DMS153 treated with DMSO at 0.1 percent for 48 hours (cell line): ENCODE measurements at regions not wholly inside any gene's neighbourhood (a gene's known extent, or its start where the extent isn't known, plus 50 kb on each side); places are given as distances from the start of the nearest gene placed in this dataset.

Experiments
- DNase-seq: peaks from one replicate; lab custom pipeline; 2025; ENCODE audit not compliant: unreplicated experiment; lab: John Stamatoyannopoulos, UW

- no peak for DNase-seq
Observed at GRCh38 chr2:118222273-118222594, 134.0 kb downstream of the INSIG2 start.

GRCh38 chr2:118221536-118222272 lies 133.4 kb downstream of the INSIG2 start:
- DNase-seq = peak; percentile 68

- DNase-seq = no peak
Observed at GRCh38 chr2:118219611-118220010, 131.3 kb downstream of the INSIG2 start.

DNA sequence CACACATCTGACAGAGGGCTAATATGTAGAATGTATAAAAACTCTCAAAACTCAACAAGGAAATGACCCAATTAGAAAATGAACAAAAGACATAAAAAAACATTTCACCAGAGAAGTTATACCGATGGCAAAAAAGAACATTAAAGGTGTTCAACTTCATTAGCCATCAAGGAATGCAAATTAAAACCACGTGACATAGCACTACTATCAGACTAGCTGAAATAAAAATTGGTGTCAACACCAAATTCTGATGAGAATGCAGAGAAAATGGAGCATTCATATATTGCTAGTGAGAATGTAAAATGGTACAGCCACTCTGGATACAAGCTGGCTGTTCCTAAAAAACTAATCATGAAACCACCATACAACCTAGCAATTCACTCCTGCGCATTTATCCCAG lies 128.0 kb downstream of the INSIG2 start:
- no peak for DNase-seq

- no peak for DNase-seq
Observed at GRCh38 chr2:118209727-118210126, 121.5 kb downstream of the INSIG2 start.

GRCh38 chr2:118207889-118208288 lies 119.6 kb downstream of the INSIG2 start:
- no peak for DNase-seq

DNA sequence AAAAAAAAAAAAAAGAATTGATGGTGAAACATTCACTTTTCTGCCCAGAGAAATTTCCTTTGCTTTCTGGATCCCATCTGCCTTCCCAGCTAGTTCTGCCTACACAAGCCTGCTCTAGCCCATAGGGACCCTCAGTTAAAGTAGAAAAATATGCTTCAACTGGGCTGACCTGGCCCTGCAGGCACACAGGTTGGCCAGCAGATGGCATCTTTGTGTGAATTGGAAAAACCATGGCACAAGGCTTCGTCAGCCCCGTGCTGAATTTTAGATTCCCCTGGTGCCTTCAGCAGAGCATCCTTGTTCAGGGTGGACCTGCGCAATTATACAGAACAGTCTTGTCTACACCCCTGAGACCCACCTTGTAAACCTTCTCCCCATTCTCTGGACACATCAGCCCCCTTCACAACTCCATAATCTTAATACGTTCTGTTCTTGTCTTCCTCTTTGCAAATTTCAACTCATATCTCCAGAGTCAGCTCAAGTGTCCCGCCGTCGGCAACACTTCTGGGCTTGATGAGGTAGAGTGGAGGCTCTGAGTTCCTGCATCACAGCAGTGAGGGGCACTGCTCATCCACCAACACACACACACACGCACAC lies 114.5 kb downstream of the INSIG2 start:
- no peak for DNase-seq

DNA sequence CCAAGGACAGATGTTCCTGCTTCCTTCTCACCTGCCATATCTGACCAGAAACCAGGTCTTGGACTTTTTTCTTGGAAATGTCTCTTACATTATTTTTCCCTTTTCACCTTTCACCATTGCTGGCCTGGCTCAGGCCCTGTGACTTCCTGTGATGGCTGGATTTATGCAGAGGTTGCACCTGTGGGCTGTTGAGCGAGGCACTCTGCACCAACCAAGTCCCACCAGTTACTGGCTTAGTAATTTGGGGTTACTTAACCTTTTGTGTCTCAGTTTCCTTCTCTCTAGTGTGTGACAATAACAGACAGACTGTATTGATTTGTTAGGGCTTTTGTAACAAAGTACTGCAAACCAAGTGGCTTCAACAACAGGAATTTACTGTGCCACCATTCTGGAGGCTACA lies 110.0 kb downstream of the INSIG2 start:
- DNase-seq = no peak

DNA sequence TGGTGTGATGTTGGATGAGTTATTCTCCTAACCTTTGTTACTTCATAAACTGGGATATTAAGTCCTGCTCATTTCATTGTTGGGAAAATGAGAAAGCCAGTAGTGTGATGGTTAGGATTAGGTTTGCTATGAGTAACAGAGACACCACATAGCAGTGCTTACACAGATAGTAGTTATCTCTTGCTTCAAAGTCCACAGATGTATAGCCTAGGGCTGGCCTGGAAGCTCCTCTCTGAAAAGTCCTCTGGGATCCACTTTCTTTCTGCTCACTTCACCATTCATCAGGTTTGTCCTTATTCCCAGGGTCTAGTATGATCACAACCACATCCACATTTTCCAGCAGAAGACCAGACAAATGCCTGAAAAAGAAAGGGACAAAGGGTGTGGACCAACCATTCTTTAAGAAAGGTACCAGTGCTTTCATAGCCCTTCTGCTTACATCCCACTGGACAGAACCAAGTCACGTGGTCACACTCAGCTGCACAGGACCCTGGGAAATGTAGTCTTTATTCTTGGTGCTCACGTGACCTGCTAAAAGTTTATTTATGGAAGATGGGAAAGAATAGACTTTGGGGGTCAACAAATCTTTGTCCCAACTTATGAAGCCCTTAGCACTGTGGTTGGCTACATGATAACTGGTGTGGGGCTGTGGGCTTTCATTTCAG lies 108.9 kb downstream of the INSIG2 start:
- DNase-seq = no peak

- DNase-seq = peak; percentile 81
Observed at GRCh38 chr2:118190474-118190873, 102.2 kb downstream of the INSIG2 start.

GRCh38 chr2:118186858-118187254 lies 98.6 kb downstream of the INSIG2 start:
- DNase-seq = no peak

GRCh38 chr2:118186110-118186857 lies 98.0 kb downstream of the INSIG2 start:
- DNase-seq = peak; percentile 91

DNA sequence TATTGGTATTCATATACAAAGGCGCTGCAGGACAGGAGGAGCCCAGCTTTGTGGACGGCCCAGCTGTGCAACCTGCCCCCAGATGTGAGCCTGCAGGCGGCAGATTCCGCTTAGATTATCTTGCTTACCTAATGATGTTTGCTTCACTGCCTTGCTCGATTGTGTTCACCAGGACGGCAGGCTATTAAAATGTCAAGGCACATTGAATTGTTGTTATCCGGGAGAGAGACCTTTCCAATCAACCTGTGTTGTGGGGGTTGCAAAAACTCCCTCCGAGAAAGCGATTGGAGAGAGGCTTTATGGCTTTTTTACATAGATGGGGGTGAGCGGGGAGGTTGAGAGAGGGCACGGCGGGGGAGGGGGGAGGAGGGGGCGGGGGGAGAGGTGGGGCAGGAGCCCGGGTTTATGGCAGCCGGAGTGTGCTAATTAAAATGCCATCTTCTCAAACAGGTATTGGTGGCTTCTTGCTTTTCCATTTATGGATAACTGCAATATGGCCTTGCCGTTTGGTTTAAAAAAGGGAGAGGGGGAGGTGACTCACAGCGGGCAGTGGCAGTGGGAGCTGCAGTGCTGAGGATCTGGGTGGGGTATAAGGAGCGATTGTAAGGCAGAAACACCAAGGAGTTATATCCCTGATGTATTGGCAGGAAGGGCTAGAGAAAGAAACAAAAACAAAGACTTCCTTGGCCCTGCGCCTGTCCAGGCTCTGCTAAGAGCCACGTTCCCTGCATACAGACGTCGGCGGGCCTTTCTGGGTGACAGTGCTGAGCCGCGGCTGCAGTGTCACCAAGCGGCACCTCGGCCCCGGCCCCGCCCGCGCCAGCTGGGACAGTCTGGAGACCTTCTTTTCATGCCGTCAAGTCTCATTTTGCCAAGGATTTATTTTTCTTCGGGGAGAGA lies 97.2 kb downstream of the INSIG2 start:
- DNase-seq = peak; percentile 81

- no peak for DNase-seq
Observed at GRCh38 chr2:118183381-118183780, 95.1 kb downstream of the INSIG2 start.

GRCh38 chr2:118179445-118179844 lies 91.2 kb downstream of the INSIG2 start:
- DNase-seq = no peak

DNA sequence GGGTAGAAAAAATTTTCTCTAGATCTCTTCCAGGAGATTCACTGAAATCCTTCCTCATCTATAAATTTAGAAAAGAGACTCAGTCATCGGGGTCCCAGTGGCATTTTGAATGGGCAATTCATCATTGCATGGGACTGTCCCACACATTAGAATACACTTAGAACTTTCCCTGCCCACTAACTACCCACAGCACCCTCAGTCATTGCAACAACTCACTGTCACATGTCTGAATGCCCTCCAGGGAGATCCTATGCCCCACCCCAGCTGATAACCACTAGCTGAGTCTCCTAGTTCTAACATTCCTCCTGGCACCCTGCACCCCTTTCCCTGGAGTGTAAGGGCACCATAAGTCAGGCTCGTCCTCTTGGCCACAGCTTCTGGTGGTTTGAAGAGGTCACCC lies 89.6 kb downstream of the INSIG2 start:
- DNase-seq = no peak

- no peak for DNase-seq
Observed at GRCh38 chr2:118177318-118177717, 89.0 kb downstream of the INSIG2 start.

- no peak for DNase-seq
Observed at GRCh38 chr2:118176601-118177000, 88.3 kb downstream of the INSIG2 start.

DNA sequence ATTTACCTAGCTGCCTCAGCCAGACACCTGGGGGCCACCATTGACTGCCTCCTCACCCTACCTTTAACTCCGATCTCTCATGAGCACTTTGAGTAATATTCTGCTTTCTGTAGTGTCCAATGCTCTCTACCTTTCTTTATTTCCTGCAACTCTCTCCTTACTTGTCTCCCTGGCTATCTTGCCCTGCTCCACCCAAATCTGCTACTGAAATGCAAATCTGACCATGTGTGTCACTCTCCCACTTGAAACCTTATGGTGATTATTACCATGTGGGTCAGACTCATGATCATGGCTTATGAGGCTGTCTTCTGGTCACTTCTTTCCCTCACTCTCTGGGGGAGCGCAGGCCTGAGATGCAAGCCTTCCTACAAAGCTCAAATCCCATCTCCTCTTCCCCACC lies 83.3 kb downstream of the INSIG2 start:
- no peak for DNase-seq

DNA sequence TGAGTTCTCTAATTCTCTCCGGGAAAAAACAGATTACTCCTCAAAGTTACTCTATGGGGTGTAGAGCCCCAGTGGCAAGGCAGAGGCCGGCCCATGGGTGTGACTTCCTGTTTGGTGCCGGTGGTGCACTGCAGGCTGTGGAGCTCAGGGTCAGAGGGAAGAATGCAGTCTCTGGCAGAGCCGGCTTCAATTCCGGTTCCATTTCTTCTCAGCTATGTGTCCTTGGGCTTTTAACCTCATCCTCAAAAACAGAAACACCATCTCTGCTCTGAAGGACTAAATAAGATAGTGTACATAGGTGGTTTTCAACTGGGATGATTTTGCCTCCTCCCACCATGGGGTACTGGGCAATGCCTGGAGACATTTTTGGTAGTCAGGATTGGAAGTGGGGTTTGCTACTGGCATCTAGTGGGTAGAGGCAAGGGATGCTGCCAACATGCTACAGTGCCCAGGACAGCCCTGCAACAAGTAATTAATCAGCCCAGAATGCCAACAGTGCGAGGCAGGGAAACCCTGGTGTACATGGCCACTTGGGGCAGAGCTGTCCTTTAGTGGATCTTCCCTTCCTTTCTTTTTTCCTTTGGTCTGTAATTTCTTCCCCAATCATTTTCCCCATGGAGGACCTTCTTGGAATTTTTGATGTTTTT lies 81.2 kb downstream of the INSIG2 start:
- no peak for DNase-seq
